ENCODE measurements at regions not wholly inside any gene's neighbourhood (a gene's known extent, or its start where the extent isn't known, plus 50 kb on each side); places are given as distances from the start of the nearest gene placed in this dataset.

DNA sequence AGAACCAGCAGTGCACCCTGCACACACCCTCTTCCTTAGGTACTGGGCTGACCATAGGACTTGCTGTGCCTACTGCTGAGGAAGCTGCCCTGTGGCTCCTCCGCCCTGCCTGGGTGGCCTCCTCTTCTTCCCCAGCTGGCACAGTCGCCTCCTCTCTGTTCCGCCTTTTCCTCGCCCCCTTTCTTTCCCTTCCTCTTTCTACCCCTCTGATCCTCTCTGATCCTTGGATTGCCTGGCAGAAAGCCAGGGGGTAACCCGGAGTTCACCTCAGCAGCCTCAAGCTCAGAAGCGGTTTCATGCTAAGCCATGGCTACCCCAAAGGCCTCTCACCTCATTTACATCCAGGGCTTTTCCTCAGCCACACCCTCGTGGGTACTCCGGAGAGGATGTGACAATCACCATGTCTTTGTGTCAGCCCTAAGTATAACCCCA, 136.2 kb downstream of the SMIM20 start:
- TF ChIP-seq, protein P1, sequence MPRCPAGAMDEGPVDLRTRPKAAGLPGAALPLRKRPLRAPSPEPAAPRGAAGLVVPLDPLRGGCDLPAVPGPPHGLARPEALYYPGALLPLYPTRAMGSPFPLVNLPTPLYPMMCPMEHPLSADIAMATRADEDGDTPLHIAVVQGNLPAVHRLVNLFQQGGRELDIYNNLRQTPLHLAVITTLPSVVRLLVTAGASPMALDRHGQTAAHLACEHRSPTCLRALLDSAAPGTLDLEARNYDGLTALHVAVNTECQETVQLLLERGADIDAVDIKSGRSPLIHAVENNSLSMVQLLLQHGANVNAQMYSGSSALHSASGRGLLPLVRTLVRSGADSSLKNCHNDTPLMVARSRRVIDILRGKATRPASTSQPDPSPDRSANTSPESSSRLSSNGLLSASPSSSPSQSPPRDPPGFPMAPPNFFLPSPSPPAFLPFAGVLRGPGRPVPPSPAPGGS (IDR thresholded peaks at IDR 0.05) = no peak
- no peak for TF ChIP-seq HDAC2 (IDR thresholded peaks at IDR 0.05)
- no peak for TF ChIP-seq RAD21 (conservative IDR thresholded peaks at IDR 0.05 in 1 of 2, IDR thresholded peaks at IDR 0.05 in 1 of 2)
- TF ChIP-seq JUNB (IDR thresholded peaks at IDR 0.05) = no peak
- no peak for TF ChIP-seq CBX2 (IDR thresholded peaks at IDR 0.05; ENCODE audit: borderline replicate concordance, low read depth)
- TF ChIP-seq POLR2A (IDR thresholded peaks at IDR 0.05; ENCODE audit: low read length) = no peak
- TF ChIP-seq, protein P2, sequence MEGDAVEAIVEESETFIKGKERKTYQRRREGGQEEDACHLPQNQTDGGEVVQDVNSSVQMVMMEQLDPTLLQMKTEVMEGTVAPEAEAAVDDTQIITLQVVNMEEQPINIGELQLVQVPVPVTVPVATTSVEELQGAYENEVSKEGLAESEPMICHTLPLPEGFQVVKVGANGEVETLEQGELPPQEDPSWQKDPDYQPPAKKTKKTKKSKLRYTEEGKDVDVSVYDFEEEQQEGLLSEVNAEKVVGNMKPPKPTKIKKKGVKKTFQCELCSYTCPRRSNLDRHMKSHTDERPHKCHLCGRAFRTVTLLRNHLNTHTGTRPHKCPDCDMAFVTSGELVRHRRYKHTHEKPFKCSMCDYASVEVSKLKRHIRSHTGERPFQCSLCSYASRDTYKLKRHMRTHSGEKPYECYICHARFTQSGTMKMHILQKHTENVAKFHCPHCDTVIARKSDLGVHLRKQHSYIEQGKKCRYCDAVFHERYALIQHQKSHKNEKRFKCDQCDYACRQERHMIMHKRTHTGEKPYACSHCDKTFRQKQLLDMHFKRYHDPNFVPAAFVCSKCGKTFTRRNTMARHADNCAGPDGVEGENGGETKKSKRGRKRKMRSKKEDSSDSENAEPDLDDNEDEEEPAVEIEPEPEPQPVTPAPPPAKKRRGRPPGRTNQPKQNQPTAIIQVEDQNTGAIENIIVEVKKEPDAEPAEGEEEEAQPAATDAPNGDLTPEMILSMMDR (IDR thresholded peaks at IDR 0.05) = no peak
- no peak for TF ChIP-seq TP53 (CRISPR knock-in tag; IDR thresholded peaks at IDR 0.05)
- no peak for TF ChIP-seq NFE2L2 (conservative IDR thresholded peaks at IDR 0.05; ENCODE audit: low read length)
- no peak for TF ChIP-seq JUN (IDR thresholded peaks at IDR 0.05)
- TF ChIP-seq MAZ (IDR thresholded peaks at IDR 0.05; ENCODE audit: borderline replicate concordance, low read depth, low read length) = no peak
- no peak for TF ChIP-seq ZNF302 (CRISPR knock-in tag; IDR thresholded peaks at IDR 0.05)
- no peak for TF ChIP-seq PHF8 (IDR thresholded peaks at IDR 0.05; ENCODE audit: borderline replicate concordance, low read depth)
